ENCODE measurements at regions not wholly inside any gene's neighbourhood (a gene's known extent, or its start where the extent isn't known, plus 50 kb on each side); places are given as distances from the start of the nearest gene placed in this dataset.

DNA sequence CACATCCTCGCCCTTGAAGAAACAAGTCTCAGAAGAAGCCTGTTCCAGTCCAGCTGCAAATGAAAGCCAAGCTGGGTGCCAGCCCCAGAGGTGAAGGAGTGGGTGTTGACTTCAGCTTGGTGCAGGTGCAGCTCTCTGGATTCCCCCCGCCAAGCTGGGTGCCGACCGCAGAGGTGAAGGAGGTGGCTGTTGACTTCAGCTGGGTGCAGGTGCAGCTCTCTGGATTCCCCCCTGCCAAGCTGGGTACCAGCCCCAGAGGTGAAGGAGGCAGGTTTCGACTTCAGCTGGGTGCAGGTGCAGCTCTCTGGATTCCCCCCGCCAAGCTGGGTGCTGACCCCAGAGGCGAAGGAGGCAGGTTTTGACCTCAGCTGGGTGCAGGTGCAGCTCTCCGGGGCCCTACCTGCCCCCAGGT is 1234.0 kb downstream of the TBC1D22A start:
- peaks cover 0 to 8% of the 10 kb centered on the region in 2 donors for H3K27me3 Mint-ChIP-seq (ENCODE audit: low read depth in 2 of 2)
- DNase-seq: no peak
- no peak for ATAC-seq
- Histone ChIP-seq H3K36me3 (ENCODE audit: control insufficient read depth, insufficient read depth, low read length) (no peaks in the 10 kb centered on the region), H3K27me3 (ENCODE audit: control insufficient read depth, insufficient read depth, low read length) (no peaks in the 10 kb centered on the region), H3K4me1 (ENCODE audit: control insufficient read depth, insufficient read depth, low read length) (no peaks in the 10 kb centered on the region), H3K27ac (ENCODE audit: low read length) (no peak overlapping the region), H3K4me3 (ENCODE audit: low read length) (no peak overlapping the region), H3K9me3 (ENCODE audit: control insufficient read depth, insufficient read depth, low read length) (no peaks in the 10 kb centered on the region)
- no peaks in the 10 kb centered on the region for H3K36me3 Mint-ChIP-seq
- no peak overlapping the region for H3K27ac Mint-ChIP-seq
- no peaks in the 10 kb centered on the region for H3K4me1 Mint-ChIP-seq
- WGBS (ENCODE audit: insufficient coverage): 70% methylated on average over 8 of the region's 8 CpGs
- intact Hi-C loops (cut with micrococcal nuclease): no loop called here
- no peaks in the 10 kb centered on the region for H3K9me3 Mint-ChIP-seq
- H3K4me3 Mint-ChIP-seq: no peak overlapping the region
- TF ChIP-seq, protein P1, sequence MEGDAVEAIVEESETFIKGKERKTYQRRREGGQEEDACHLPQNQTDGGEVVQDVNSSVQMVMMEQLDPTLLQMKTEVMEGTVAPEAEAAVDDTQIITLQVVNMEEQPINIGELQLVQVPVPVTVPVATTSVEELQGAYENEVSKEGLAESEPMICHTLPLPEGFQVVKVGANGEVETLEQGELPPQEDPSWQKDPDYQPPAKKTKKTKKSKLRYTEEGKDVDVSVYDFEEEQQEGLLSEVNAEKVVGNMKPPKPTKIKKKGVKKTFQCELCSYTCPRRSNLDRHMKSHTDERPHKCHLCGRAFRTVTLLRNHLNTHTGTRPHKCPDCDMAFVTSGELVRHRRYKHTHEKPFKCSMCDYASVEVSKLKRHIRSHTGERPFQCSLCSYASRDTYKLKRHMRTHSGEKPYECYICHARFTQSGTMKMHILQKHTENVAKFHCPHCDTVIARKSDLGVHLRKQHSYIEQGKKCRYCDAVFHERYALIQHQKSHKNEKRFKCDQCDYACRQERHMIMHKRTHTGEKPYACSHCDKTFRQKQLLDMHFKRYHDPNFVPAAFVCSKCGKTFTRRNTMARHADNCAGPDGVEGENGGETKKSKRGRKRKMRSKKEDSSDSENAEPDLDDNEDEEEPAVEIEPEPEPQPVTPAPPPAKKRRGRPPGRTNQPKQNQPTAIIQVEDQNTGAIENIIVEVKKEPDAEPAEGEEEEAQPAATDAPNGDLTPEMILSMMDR (IDR thresholded peaks at IDR 0.05): no peak

DNA sequence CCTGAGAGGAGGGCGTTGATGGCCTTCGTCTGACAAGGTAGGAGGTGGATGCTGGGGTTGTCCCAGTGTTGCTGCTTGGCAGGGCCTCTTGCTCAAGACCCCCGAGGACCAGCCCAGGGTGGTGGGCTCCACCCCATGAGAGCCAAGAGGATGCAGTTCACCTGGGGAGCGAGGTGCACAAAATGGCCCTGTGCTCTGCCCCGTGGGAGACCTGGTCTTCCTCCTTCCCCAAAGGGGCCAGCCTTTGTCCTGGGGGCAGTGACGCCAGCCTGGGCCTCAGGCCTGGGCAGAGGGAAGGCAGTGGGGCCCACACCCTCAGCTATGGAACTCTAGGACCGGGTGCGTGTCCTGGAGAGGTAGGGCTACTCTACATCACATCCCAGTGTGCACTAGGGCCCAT is 1233.3 kb downstream of the TBC1D22A start:
- H3K36me3 Mint-ChIP-seq: no peaks in the 10 kb centered on the region
- DNase-seq: no peak
- H3K27ac ChIP-seq (ENCODE audit: low read length): no peak overlapping the region
- H3K36me3 ChIP-seq (ENCODE audit: control insufficient read depth, insufficient read depth, low read length): no peaks in the 10 kb centered on the region
- no peaks in the 10 kb centered on the region for H3K4me1 Mint-ChIP-seq
- 89% methylated on average over 8 of the region's 8 CpGs for WGBS (ENCODE audit: insufficient coverage)
- H3K4me3 Mint-ChIP-seq: no peak overlapping the region
- no peaks in the 10 kb centered on the region for H3K27me3 ChIP-seq (ENCODE audit: control insufficient read depth, insufficient read depth, low read length)
- intact Hi-C loops (cut with micrococcal nuclease): no loop called here
- no peak for ATAC-seq
- TF ChIP-seq, protein P1 (IDR thresholded peaks at IDR 0.05): no peak
- H3K4me3 ChIP-seq (ENCODE audit: low read length): no peak overlapping the region
- H3K9me3 Mint-ChIP-seq: no peaks in the 10 kb centered on the region
- H3K27ac Mint-ChIP-seq: no peak overlapping the region
- no peaks in the 10 kb centered on the region for H3K9me3 ChIP-seq (ENCODE audit: control insufficient read depth, insufficient read depth, low read length)
- peaks cover 0 to 9% of the 10 kb centered on the region in 2 donors for H3K27me3 Mint-ChIP-seq (ENCODE audit: low read depth in 2 of 2)
- H3K4me1 ChIP-seq (ENCODE audit: control insufficient read depth, insufficient read depth, low read length): no peaks in the 10 kb centered on the region

DNA sequence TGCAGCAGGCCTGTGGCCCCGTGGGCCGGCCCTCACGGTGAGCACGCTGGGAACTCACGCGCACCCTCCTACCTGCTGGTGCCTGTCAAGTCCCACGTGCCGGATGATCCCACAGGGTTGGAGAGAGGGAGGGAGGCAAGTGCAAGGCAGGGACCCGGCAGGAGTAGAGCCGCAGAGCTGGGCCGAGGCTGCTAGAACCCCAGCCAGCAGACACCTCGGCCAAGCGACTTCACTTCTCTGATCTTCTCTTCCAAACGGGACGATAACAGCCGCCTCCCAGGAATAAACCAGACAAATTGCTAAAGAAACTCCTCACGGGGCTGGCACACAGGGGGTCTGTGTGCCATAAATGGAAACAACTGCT is 1232.8 kb downstream of the TBC1D22A start:
- TF ChIP-seq, protein P1 (IDR thresholded peaks at IDR 0.05): no peak
- Mint-ChIP-seq H3K27ac (no peak overlapping the region), H3K4me3 (no peak overlapping the region), H3K9me3 (no peaks in the 10 kb centered on the region), H3K27me3 (ENCODE audit: low read depth in 2 of 2) (peaks cover 0 to 9% of the 10 kb centered on the region in 2 donors), H3K4me1 (no peaks in the 10 kb centered on the region), H3K36me3 (no peaks in the 10 kb centered on the region)
- DNase-seq (no peak), ATAC-seq (no peak)
- 96% methylated on average over 17 of the region's 17 CpGs for WGBS (ENCODE audit: insufficient coverage)
- Histone ChIP-seq H3K36me3 (ENCODE audit: control insufficient read depth, insufficient read depth, low read length) (no peaks in the 10 kb centered on the region), H3K27ac (ENCODE audit: low read length) (no peak overlapping the region), H3K9me3 (ENCODE audit: control insufficient read depth, insufficient read depth, low read length) (no peaks in the 10 kb centered on the region), H3K27me3 (ENCODE audit: control insufficient read depth, insufficient read depth, low read length) (no peaks in the 10 kb centered on the region), H3K4me1 (ENCODE audit: control insufficient read depth, insufficient read depth, low read length) (no peaks in the 10 kb centered on the region), H3K4me3 (ENCODE audit: low read length) (no peak overlapping the region)
- intact Hi-C loops (cut with micrococcal nuclease): no loop called here

DNA sequence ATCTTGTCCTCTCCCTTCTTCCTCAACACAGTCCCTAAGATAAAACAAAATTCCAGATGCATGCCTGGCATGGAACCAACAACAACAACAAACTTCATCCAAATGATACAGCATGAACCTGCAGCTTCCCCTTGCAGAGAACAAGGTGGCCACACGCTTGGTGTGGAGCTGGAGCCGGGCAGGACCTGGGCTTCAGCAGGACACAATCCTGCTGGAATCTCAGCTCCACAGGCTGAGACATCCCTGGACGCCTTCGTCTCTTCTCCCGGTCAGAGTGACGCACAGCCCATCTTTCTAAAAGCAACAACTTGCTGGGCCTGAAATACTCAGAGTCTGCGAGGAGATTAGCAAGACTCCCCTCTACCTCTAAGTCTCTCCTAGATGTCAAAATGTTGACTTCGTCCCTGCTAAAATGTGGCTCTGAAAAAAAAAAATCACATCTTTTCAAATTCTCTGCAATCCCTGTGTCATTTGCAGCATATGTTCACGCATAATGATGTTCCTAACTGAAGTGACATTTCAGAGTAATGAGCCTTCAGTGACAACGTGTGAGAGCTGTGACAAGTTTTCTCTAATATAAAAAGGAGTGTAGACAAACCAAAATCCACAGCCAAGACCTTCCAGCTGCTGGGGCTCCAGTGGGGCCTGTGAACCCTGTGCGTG is 1232.3 kb downstream of the TBC1D22A start:
- no peak overlapping the region for H3K4me3 Mint-ChIP-seq
- no peak overlapping the region for H3K4me3 ChIP-seq (ENCODE audit: low read length)
- no peaks in the 10 kb centered on the region for H3K9me3 ChIP-seq (ENCODE audit: control insufficient read depth, insufficient read depth, low read length)
- no peaks in the 10 kb centered on the region for H3K4me1 Mint-ChIP-seq
- DNase-seq (no peak), ATAC-seq (no peak)
- H3K36me3 Mint-ChIP-seq: peaks cover 3% of the 10 kb centered on the region
- no peaks in the 10 kb centered on the region for H3K36me3 ChIP-seq (ENCODE audit: control insufficient read depth, insufficient read depth, low read length)
- intact Hi-C loops (cut with micrococcal nuclease): no loop called here
- TF ChIP-seq, protein P1 (IDR thresholded peaks at IDR 0.05): no peak
- H3K27me3 ChIP-seq (ENCODE audit: control insufficient read depth, insufficient read depth, low read length): no peaks in the 10 kb centered on the region
- H3K9me3 Mint-ChIP-seq: no peaks in the 10 kb centered on the region
- H3K27ac ChIP-seq (ENCODE audit: low read length): no peak overlapping the region
- H3K27ac Mint-ChIP-seq: no peak overlapping the region
- no peaks in the 10 kb centered on the region for H3K4me1 ChIP-seq (ENCODE audit: control insufficient read depth, insufficient read depth, low read length)
- peaks cover 4 to 10% of the 10 kb centered on the region in 2 donors for H3K27me3 Mint-ChIP-seq (ENCODE audit: low read depth in 2 of 2)
- whole genome bisulfite sequencing (ENCODE audit: insufficient coverage): 92% methylated on average over 10 of the region's 11 CpGs
